ENCODE measurements at regions not wholly inside any gene's neighbourhood (a gene's known extent, or its start where the extent isn't known, plus 50 kb on each side); places are given as distances from the start of the nearest gene placed in this dataset.

- Mint-ChIP-seq H3K27me3 (ENCODE audit: low read depth) (no peaks in the 10 kb centered on the region), H3K9me3 (peaks cover 3% of the 10 kb centered on the region), H3K36me3 (ENCODE audit: low read depth) (no peaks in the 10 kb centered on the region), H3K27ac (ENCODE audit: unreplicated experiment) (no peak overlapping the region), H3K4me1 (no peaks in the 10 kb centered on the region), H3K4me3 (no peak overlapping the region)
- TF ChIP-seq, protein P1, sequence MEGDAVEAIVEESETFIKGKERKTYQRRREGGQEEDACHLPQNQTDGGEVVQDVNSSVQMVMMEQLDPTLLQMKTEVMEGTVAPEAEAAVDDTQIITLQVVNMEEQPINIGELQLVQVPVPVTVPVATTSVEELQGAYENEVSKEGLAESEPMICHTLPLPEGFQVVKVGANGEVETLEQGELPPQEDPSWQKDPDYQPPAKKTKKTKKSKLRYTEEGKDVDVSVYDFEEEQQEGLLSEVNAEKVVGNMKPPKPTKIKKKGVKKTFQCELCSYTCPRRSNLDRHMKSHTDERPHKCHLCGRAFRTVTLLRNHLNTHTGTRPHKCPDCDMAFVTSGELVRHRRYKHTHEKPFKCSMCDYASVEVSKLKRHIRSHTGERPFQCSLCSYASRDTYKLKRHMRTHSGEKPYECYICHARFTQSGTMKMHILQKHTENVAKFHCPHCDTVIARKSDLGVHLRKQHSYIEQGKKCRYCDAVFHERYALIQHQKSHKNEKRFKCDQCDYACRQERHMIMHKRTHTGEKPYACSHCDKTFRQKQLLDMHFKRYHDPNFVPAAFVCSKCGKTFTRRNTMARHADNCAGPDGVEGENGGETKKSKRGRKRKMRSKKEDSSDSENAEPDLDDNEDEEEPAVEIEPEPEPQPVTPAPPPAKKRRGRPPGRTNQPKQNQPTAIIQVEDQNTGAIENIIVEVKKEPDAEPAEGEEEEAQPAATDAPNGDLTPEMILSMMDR (conservative IDR thresholded peaks at IDR 0.05): no peak
- no peak for DNase-seq (ENCODE audit: low read depth, low spot score)
These were observed 613.1 kb downstream of the SI start for GRCh38 chr3:164465172-164465571.

- no peaks in the 10 kb centered on the region for H3K9me3 Mint-ChIP-seq
- H3K4me1 Mint-ChIP-seq: no peaks in the 10 kb centered on the region
- no peaks in the 10 kb centered on the region for H3K27me3 Mint-ChIP-seq (ENCODE audit: low read depth)
- TF ChIP-seq, protein P1 (conservative IDR thresholded peaks at IDR 0.05): no peak
- H3K4me3 Mint-ChIP-seq: no peak overlapping the region
- no peaks in the 10 kb centered on the region for H3K36me3 Mint-ChIP-seq (ENCODE audit: low read depth)
- DNase-seq (ENCODE audit: low read depth, low spot score): no peak
- H3K27ac Mint-ChIP-seq (ENCODE audit: unreplicated experiment): no peak overlapping the region
These were observed 617.4 kb downstream of the SI start for GRCh38 chr3:164460851-164461250.

DNA sequence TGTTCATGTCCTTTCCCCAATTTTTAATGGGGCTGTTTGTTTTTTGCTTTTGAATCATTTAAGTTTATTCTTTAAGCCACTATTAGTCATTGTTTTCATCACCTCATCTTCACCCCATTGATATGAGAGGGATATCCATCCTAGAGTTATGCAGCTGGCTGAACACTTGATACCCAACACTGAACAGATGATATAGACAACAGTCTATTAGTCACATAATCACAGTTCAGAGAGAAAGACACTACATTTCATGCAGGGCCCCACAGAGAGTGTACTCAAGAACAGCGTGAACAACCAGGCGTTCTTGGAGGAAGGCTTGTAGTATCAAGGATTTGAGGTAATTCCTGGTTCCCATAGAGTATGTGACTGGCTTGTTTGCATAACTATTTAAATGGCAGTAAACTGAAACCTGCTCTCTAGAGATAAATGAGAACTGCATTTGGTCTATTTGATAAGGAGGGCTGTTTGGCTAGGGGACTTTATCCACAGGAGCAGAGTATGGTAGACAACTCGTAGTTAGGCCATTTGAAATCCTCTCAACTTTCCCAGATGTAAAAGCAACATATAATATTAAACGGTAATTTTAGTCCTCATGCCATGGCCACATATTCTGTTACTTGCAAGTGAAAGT, 618.7 kb downstream of the SI start:
- no peaks in the 10 kb centered on the region for H3K4me1 Mint-ChIP-seq
- H3K9me3 Mint-ChIP-seq: no peaks in the 10 kb centered on the region
- H3K36me3 Mint-ChIP-seq (ENCODE audit: low read depth): no peaks in the 10 kb centered on the region
- DNase-seq (ENCODE audit: low read depth, low spot score): no peak
- H3K27ac Mint-ChIP-seq (ENCODE audit: unreplicated experiment): no peak overlapping the region
- no peak overlapping the region for H3K4me3 Mint-ChIP-seq
- no peaks in the 10 kb centered on the region for H3K27me3 Mint-ChIP-seq (ENCODE audit: low read depth)
- TF ChIP-seq, protein P1 (conservative IDR thresholded peaks at IDR 0.05): no peak

DNA sequence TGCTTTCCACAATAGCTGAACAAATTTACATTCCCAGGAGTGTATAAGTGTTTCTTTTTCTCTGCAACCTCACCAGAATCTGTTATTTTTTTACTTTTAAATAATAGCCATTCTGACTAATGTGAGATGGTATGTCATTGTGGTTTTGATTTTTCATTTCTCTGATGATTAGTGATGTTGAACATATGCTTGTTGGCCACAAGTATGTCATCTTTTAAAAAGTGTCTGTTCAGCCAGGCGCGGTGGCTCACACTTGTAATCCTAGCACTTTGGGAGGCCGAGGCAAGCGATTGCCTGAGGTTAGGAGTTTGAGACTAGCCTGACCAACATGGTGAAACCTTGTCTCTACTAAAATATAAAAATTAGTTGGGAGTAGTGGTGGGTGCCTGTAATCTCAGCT, 619.3 kb downstream of the SI start:
- no peak for DNase-seq (ENCODE audit: low read depth, low spot score)
- Mint-ChIP-seq H3K4me1 (no peaks in the 10 kb centered on the region), H3K36me3 (ENCODE audit: low read depth) (no peaks in the 10 kb centered on the region), H3K27ac (ENCODE audit: unreplicated experiment) (no peak overlapping the region), H3K4me3 (no peak overlapping the region), H3K9me3 (no peaks in the 10 kb centered on the region), H3K27me3 (ENCODE audit: low read depth) (no peaks in the 10 kb centered on the region)
- TF ChIP-seq, protein P1 (conservative IDR thresholded peaks at IDR 0.05): no peak

GRCh38 chr3:164453714-164454113, 624.6 kb downstream of the SI start:
- Mint-ChIP-seq H3K36me3 (ENCODE audit: low read depth) (no peaks in the 10 kb centered on the region), H3K27me3 (ENCODE audit: low read depth) (no peaks in the 10 kb centered on the region), H3K9me3 (no peaks in the 10 kb centered on the region), H3K27ac (ENCODE audit: unreplicated experiment) (no peak overlapping the region), H3K4me1 (no peaks in the 10 kb centered on the region), H3K4me3 (no peak overlapping the region)
- TF ChIP-seq, protein P1 (conservative IDR thresholded peaks at IDR 0.05): no peak
- DNase-seq (ENCODE audit: low read depth, low spot score): no peak

Measured in neural crest cell (in vitro differentiated cells).